SU-DHL-6 (cell line): ENCODE measurements at regions not wholly inside any gene's neighbourhood (a gene's known extent, or its start where the extent isn't known, plus 50 kb on each side); places are given as distances from the start of the nearest gene placed in this dataset.

Experiments
- CTCF ChIP-seq: fragments of 200-600 bp; sonication (generic); IDR thresholded peaks from one replicate; pipeline ENCODE4 v1.5.1; 2017; ENCODE audit warnings: antibody characterized with exemption, mild to moderate bottlenecking, low read length, moderate library complexity; ENCODE audit not compliant: insufficient read depth, poor library complexity, severe bottlenecking
- EZH2phosphoT487 ChIP-seq: fragments of 200-600 bp; sonication (generic), shearing (Covaris generic); conservative IDR thresholded peaks from 2 replicates; pipeline ENCODE4 v1.6.1; 2018; ENCODE audit warnings: mild to moderate bottlenecking, antibody characterized with exemption, low read length, moderate library complexity, mixed read lengths

GRCh38 chr2:160906878-160907277 lies 253.3 kb upstream of the TANK start:
- TF ChIP-seq CTCF (no peak), EZH2phosphoT487 (no peak)
